ENCODE measurements at regions not wholly inside any gene's neighbourhood (a gene's known extent, or its start where the extent isn't known, plus 50 kb on each side); places are given as distances from the start of the nearest gene placed in this dataset.

- TF ChIP-seq CTCF (IDR thresholded peaks at IDR 0.05) (no peak), POLR2A (IDR thresholded peaks at IDR 0.05) (no peak)
Measured at GRCh38 chr9:78828521-78828920, 531.6 kb downstream of the PSAT1 start.

Data from stomach (tissue), 4 donors.